Suprapubic skin (tissue), 4 donors: ENCODE measurements at regions not wholly inside any gene's neighbourhood (a gene's known extent, or its start where the extent isn't known, plus 50 kb on each side); places are given as distances from the start of the nearest gene placed in this dataset.

ENCODE experiments used
- DNase-seq, 2 donors: peaks; one replicate each; pipeline ENCODE4 v3.0.0-alpha.2; 2019; ENCODE audit warnings: low spot score in 2 of 2
- H3K27ac ChIP-seq: fragments of 200-600 bp; sonication (generic); one replicate; pipeline ENCODE4 v1.5.1; 2019
- H3K27me3 ChIP-seq: fragments of 200-600 bp; sonication (generic); one replicate; pipeline ENCODE4 v1.5.1; 2019
- H3K36me3 ChIP-seq: fragments of 200-600 bp; sonication (generic); one replicate; pipeline ENCODE4 v1.5.1; 2019
- H3K4me1 ChIP-seq: fragments of 200-600 bp; sonication (generic); one replicate; pipeline ENCODE4 v1.5.1; 2019
- H3K4me3 ChIP-seq: fragments of 200-600 bp; sonication (generic); one replicate; pipeline ENCODE4 v1.5.1; 2019; ENCODE audit warnings: mild to moderate bottlenecking
- H3K9me3 ChIP-seq: fragments of 200-600 bp; sonication (generic); one replicate; pipeline ENCODE4 v1.5.1; 2019
- EP300 ChIP-seq: sonication (generic); formaldehyde crosslinking; IDR thresholded peaks from one replicate; pipeline ENCODE4 v1.6.1; 2017; ENCODE audit warnings: antibody characterized with exemption
- POLR2A ChIP-seq, 2 donors: fragments of 450-650 bp; IDR thresholded peaks; one replicate each; pipeline ENCODE4 v1.6.1; 2017; ENCODE audit warnings: antibody characterized with exemption in 2 of 2, mild to moderate bottlenecking in 2 of 2, moderate library complexity in 2 of 2
- POLR2AphosphoS5 ChIP-seq, 3 donors: sonication (generic); formaldehyde crosslinking; IDR thresholded peaks; one replicate each; pipeline ENCODE4 v1.6.1; 2017; ENCODE audit warnings: antibody characterized with exemption in 3 of 3
- WGBS: methylation state at CpG from one replicate; pipeline ENCODE4 v1.1.5; 2018; 5-methylcytosine and 5-hydroxymethylcytosine counted together
- TF ChIP-seq, protein P1 (sequence below), 2 donors: fragments of 200-600 bp in 1 of 2; fragments of 450-650 bp in 1 of 2; sonication (generic) in 1 of 2; IDR thresholded peaks; one replicate each; pipeline ENCODE4 v1.5.1; 2016 to 2019; ENCODE audit warnings: antibody characterized with exemption in 2 of 2, mild to moderate bottlenecking in 1 of 2, moderate library complexity in 1 of 2

DNA sequence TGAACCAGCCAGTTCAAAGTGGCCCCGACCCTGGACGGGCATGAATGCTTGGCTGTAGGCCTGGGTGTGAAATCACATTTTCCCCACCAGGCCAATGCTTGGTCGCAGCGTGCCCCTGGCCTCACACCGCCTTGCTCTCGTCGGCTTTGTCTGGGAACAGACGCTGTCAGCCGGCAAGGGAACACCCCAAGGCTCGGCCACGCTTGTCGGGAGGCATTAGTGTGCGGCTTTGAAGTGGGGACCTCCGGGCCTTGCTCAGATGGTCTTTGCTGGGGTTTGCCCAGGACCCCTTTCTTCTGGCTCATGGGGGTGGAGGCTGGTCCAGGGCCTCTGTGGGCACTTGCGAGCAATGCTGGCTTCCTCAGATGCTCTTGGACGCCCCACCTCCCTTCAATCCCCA, 79.1 kb downstream of the INHBB start:
- Histone ChIP-seq H3K9me3 (no peaks in the 10 kb centered on the region), H3K27ac (no peak overlapping the region), H3K27me3 (peaks cover 17% of the 10 kb centered on the region), H3K4me1 (no peaks in the 10 kb centered on the region), H3K4me3 (no peak overlapping the region), H3K36me3 (no peaks in the 10 kb centered on the region)
- no peak for DNase-seq
- TF ChIP-seq EP300 (no peak), POLR2A (IDR thresholded peaks at IDR 0.05) (no peak), POLR2AphosphoS5 (IDR thresholded peaks at IDR 0.05) (no peak)
- TF ChIP-seq, protein P1, sequence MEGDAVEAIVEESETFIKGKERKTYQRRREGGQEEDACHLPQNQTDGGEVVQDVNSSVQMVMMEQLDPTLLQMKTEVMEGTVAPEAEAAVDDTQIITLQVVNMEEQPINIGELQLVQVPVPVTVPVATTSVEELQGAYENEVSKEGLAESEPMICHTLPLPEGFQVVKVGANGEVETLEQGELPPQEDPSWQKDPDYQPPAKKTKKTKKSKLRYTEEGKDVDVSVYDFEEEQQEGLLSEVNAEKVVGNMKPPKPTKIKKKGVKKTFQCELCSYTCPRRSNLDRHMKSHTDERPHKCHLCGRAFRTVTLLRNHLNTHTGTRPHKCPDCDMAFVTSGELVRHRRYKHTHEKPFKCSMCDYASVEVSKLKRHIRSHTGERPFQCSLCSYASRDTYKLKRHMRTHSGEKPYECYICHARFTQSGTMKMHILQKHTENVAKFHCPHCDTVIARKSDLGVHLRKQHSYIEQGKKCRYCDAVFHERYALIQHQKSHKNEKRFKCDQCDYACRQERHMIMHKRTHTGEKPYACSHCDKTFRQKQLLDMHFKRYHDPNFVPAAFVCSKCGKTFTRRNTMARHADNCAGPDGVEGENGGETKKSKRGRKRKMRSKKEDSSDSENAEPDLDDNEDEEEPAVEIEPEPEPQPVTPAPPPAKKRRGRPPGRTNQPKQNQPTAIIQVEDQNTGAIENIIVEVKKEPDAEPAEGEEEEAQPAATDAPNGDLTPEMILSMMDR (IDR thresholded peaks at IDR 0.05), result no peak
- 95% methylated on average over 11 of the region's 16 CpGs for WGBS

DNA sequence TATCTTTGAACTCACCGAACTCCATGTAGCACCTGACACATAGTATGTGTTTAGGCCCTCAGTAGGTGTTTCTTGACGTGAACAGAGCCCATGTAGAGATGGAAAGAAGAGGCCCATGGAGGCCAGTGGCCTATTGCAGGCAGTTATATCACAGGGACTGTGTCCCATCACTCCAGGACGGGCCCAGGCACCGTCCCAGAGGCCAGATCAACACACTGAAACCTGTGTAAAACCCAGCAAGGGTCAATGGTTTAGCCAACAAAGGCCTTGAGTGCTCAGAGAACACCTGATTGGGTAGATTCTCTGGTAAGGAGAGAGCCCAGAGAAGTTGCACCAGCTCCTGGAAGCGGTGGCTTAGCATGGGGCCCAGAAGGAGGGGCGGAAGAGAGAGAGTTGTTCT, 82.8 kb downstream of the INHBB start:
- Histone ChIP-seq H3K27ac (no peak overlapping the region), H3K27me3 (no peaks in the 10 kb centered on the region), H3K4me1 (no peaks in the 10 kb centered on the region), H3K36me3 (no peaks in the 10 kb centered on the region), H3K9me3 (no peaks in the 10 kb centered on the region), H3K4me3 (no peak overlapping the region)
- WGBS, result 92% methylated on average over 6 of the region's 6 CpGs
- no peak for DNase-seq
- TF ChIP-seq POLR2A (IDR thresholded peaks at IDR 0.05), result no peak
- TF ChIP-seq, protein P1 (IDR thresholded peaks at IDR 0.05), result no peak
- no peak for TF ChIP-seq EP300
- no peak for TF ChIP-seq POLR2AphosphoS5 (IDR thresholded peaks at IDR 0.05)

DNA sequence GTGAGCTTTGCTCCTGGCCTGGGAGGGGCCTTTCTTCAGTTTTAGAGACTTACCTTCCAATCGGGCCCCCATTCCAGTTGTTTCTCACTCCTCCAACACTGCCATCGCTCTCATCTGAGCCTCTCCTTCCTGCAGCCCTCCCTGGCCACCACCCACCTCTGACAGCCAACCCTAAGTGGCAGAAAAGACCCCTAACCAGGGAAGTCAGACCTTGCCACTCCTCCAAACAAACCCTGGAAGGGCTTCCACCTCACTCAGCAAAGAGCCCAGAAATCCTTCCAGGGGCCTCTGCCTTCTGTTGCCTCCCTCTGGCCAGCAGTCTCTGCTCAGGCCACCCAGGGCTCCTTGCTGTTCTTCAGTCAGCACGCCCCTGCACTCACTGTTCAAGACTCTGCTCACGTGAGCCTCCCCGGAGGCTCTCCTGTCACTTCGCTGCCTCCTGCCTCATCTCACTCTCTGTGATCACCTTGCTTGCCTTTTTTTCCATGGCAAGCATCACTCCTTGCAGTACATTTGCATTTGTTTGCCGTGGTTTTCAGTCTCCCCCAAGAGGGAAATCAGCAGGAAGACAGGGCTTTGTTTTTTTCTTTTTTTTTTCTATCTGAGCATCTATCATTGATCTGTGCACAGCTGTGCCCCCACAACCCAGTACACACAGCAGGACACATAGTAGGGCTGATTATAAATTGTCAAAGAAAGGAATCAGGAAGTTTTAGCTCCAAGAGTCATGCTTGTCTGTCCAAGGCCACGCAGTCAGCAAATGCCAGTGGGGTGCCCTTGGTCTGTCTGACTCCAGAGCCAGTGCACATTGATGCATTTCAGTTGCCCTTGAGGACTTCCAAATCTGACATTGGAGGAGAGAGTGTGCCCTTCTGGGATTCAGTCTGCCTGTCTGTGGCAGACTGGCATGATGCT, 83.9 kb downstream of the INHBB start:
- TF ChIP-seq, protein P1 (IDR thresholded peaks at IDR 0.05), result no peak
- TF ChIP-seq POLR2AphosphoS5 (IDR thresholded peaks at IDR 0.05) (no peak), EP300 (no peak), POLR2A (IDR thresholded peaks at IDR 0.05) (no peak)
- 81% methylated on average over 8 of the region's 8 CpGs for WGBS
- Histone ChIP-seq H3K9me3 (no peaks in the 10 kb centered on the region), H3K27ac (no peak overlapping the region), H3K4me3 (no peak overlapping the region), H3K27me3 (no peaks in the 10 kb centered on the region), H3K4me1 (no peaks in the 10 kb centered on the region), H3K36me3 (no peaks in the 10 kb centered on the region)
- no peak for DNase-seq

DNA sequence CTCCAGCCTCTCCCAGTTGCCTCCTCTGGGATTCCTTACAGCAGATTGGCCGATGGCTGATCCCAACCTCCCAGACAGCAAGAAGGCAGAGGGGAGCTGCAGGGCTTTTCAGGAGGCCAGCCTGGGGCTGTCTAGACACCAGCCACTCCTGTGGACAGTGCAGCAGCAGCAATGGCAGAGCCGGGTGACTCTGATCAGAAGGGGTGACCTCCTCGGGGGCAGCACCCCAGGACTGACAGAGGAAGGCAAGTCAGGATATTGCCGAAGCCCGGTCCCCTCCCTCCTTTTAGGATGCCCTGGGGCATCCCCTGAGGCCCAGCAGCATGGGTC, 84.5 kb downstream of the INHBB start:
- WGBS, result 74% methylated on average over 4 of the region's 5 CpGs
- Histone ChIP-seq H3K36me3 (no peaks in the 10 kb centered on the region), H3K27ac (no peak overlapping the region), H3K4me1 (no peaks in the 10 kb centered on the region), H3K27me3 (no peaks in the 10 kb centered on the region), H3K4me3 (no peak overlapping the region), H3K9me3 (no peaks in the 10 kb centered on the region)
- DNase-seq, result no peak
- TF ChIP-seq EP300, result no peak

DNA sequence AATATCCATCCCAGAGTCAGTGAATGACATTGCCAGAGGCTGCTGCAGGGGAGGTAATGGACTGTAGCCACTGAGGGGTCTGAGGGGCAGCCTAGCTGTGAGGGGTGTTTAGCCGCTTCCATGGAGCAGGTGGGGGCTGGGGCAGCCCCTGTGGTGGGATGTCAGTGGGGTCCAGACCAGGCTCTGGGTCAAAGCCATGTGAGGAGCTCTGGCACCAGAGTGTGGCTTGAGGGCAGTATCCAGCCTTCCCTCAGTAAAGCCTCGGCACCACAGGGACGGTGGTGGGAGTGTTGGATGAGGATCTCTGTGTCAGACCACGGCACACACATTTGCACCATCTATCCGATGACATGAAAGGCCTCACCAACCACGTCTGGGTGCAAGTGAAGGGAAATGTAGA, 85.0 kb downstream of the INHBB start:
- Histone ChIP-seq H3K36me3 (no peaks in the 10 kb centered on the region), H3K27me3 (no peaks in the 10 kb centered on the region), H3K4me3 (no peak overlapping the region), H3K9me3 (no peaks in the 10 kb centered on the region), H3K4me1 (peaks cover 1% of the 10 kb centered on the region), H3K27ac (no peak overlapping the region)
- peak in 1 of 2 donors; percentile 55 for DNase-seq
- TF ChIP-seq EP300 (no peak), POLR2AphosphoS5 (IDR thresholded peaks at IDR 0.05) (no peak), POLR2A (IDR thresholded peaks at IDR 0.05) (no peak)
- TF ChIP-seq, protein P1 (IDR thresholded peaks at IDR 0.05), result no peak
- 89% methylated on average over 5 of the region's 6 CpGs for WGBS
